ENCODE measurements at regions not wholly inside any gene's neighbourhood (a gene's known extent, or its start where the extent isn't known, plus 50 kb on each side); places are given as distances from the start of the nearest gene placed in this dataset.
"Not testable (repeated sequence)": the region's sequence is repeated elsewhere in the genome, so short reads cannot be mapped to it uniquely, and the experiment has no call there.

- no peak overlapping the region for H3K27ac Mint-ChIP-seq
- H3K4me3 Mint-ChIP-seq = no peak overlapping the region
- H3K9me3 Mint-ChIP-seq = no peaks in the 10 kb centered on the region
- H3K36me3 Mint-ChIP-seq (ENCODE audit: low read depth) = no peaks in the 10 kb centered on the region
- TF ChIP-seq CTCF (IDR thresholded peaks at IDR 0.05) = no peak
- no peaks in the 10 kb centered on the region for H3K4me1 Mint-ChIP-seq (ENCODE audit: low read depth)
- DNase-seq = no peak
- no peaks in the 10 kb centered on the region for H3K27me3 Mint-ChIP-seq (ENCODE audit: insufficient read depth)
These were observed 69.9 kb upstream of the GABRE start for GRCh38 chrX:152044383-152044782.

GRCh38 chrX:152038804-152039203 lies 64.3 kb upstream of the GABRE start:
- Mint-ChIP-seq H3K27ac (no peak overlapping the region), H3K27me3 (ENCODE audit: insufficient read depth) (no peaks in the 10 kb centered on the region), H3K9me3 (no peaks in the 10 kb centered on the region), H3K4me1 (ENCODE audit: low read depth) (no peaks in the 10 kb centered on the region), H3K4me3 (no peak overlapping the region), H3K36me3 (ENCODE audit: low read depth) (no peaks in the 10 kb centered on the region)
- no peak for DNase-seq
- TF ChIP-seq CTCF (IDR thresholded peaks at IDR 0.05) = no peak

GRCh38 chrX:152037183-152037582 lies 62.7 kb upstream of the GABRE start:
- DNase-seq = no peak
- Mint-ChIP-seq H3K4me3 (no peak overlapping the region), H3K27ac (no peak overlapping the region), H3K36me3 (ENCODE audit: low read depth) (no peaks in the 10 kb centered on the region), H3K9me3 (no peaks in the 10 kb centered on the region), H3K4me1 (ENCODE audit: low read depth) (no peaks in the 10 kb centered on the region), H3K27me3 (ENCODE audit: insufficient read depth) (no peaks in the 10 kb centered on the region)
- no peak for TF ChIP-seq CTCF (IDR thresholded peaks at IDR 0.05)

GRCh38 chrX:152031346-152031745 lies 56.9 kb upstream of the GABRE start:
- H3K4me3 Mint-ChIP-seq; H3K27ac Mint-ChIP-seq; H3K36me3 Mint-ChIP-seq (ENCODE audit: low read depth); H3K9me3 Mint-ChIP-seq; H3K4me1 Mint-ChIP-seq (ENCODE audit: low read depth); H3K27me3 Mint-ChIP-seq (ENCODE audit: insufficient read depth); DNase-seq: not testable (repeated sequence)

- no peaks in the 10 kb centered on the region for H3K4me1 Mint-ChIP-seq (ENCODE audit: low read depth)
- DNase-seq = no peak
- peaks cover 7% of the 10 kb centered on the region; the same call in 1 of the 2 replicates for H3K9me3 Mint-ChIP-seq
- H3K27ac Mint-ChIP-seq = no peak overlapping the region
- H3K4me3 Mint-ChIP-seq = no peak overlapping the region
- TF ChIP-seq CTCF (IDR thresholded peaks at IDR 0.05) = no peak
- no peaks in the 10 kb centered on the region for H3K36me3 Mint-ChIP-seq (ENCODE audit: low read depth)
- peaks cover 2% of the 10 kb centered on the region; the same call in 1 of the 2 replicates for H3K27me3 Mint-ChIP-seq (ENCODE audit: insufficient read depth)
These were observed 54.1 kb upstream of the GABRE start for GRCh38 chrX:152028579-152028978.

GRCh38 chrX:152025656-152026440 lies 51.4 kb upstream of the GABRE start:
- no peak for DNase-seq
- no peaks in the 10 kb centered on the region for H3K4me1 Mint-ChIP-seq (ENCODE audit: low read depth)
- no peak for TF ChIP-seq CTCF (IDR thresholded peaks at IDR 0.05)
- H3K27ac Mint-ChIP-seq = no peak overlapping the region
- H3K27me3 Mint-ChIP-seq (ENCODE audit: insufficient read depth) = peaks cover 2% of the 10 kb centered on the region; the same call in 1 of the 2 replicates
- no peaks in the 10 kb centered on the region for H3K36me3 Mint-ChIP-seq (ENCODE audit: low read depth)
- H3K9me3 Mint-ChIP-seq = peaks cover 7% of the 10 kb centered on the region; the same call in 1 of the 2 replicates
- H3K4me3 Mint-ChIP-seq = no peak overlapping the region
